ENCODE measurements at regions not wholly inside any gene's neighbourhood (a gene's known extent, or its start where the extent isn't known, plus 50 kb on each side); places are given as distances from the start of the nearest gene placed in this dataset.

- DNase-seq, result no peak
Measured at GRCh38 chr10:118246332-118247295, 95.5 kb downstream of the FAM204A start.

GRCh38 chr10:118243907-118244306 lies 98.2 kb downstream of the FAM204A start:
- DNase-seq, result no peak

- peak; percentile 73 for DNase-seq
Measured at GRCh38 chr10:118241229-118242137, 100.6 kb downstream of the FAM204A start.

DNA sequence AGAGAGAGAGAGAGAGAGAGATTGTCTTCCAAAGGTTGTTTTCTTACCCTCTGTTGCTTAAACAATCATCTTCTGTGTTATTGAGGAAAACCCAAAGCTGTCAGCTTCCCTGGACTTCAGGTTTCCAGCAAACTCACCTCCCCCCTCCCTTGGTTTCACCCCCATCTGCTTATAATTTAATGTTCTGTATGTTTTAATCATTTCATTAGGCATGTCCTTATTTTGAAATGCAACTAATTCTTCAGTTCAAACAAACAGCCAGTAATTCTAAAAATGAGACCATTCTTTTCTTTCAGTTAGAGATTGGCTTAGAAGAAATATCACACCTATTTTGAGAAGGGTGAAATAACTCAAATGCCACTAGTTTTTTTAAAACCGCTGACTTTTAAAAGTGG lies 102.9 kb downstream of the FAM204A start:
- no peak for DNase-seq

- DNase-seq, result no peak
Measured at GRCh38 chr10:118238573-118239235, 103.4 kb downstream of the FAM204A start.

DNA sequence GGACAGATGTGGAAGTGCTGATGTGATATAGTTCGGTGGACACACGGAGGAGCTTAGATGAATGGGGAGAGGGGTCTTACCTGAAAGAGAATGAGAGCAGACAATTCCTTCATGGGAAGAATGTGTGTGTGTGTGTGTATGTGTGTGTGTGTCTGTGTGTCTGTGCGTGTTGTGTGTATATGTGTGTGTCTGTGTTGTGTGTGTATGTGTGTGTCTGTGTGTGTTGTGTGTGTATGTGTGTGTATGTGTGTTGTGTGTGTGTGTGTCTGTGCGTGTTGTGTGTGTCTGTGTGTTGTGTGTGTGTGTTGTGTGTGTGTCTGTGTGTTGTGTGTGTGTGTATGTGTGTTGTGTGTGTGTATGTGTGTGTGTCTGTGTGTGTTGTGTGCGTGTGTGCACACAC lies 104.2 kb downstream of the FAM204A start:
- no peak for DNase-seq

DNA sequence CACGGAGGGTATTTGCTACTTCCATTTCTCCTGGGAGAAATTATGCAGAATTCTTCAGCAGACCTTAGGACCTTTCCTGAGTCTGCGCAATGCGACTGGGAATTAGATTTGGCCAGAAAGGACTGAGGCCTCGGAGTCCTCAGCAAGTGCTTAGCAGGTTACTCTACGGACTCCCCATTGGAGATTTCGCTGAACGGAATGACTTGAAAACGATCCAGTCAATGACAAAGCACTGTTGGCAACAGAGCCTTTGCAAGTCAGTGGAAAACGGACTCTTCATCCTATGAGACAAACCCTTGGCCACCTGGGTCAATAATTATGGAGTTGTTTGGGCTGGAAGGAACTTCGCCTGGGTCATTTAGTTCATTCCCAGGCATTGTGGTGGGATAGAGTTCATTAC lies 107.4 kb downstream of the FAM204A start:
- DNase-seq, result no peak

GRCh38 chr10:118220346-118220850 lies 121.7 kb downstream of the FAM204A start:
- DNase-seq, result no peak

DNA sequence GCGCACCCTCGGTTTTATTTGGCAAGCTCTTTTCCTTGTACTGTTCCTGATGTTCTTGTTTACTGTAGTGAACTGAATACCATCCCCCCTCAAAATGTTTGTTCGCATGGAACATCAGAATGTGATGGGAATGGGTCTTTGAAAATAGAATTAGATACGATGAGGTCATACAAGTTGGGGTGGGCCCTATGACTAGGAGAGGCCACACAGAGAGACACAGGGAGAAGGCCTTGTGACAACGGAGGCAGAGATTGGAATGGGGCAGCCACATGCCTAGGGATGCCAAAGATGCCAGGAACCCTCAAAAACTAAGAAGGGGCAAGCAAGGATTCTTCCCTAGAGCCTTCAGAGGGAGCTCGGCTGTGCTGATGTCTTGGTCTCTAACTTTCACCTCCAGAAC lies 123.6 kb downstream of the FAM204A start:
- no peak for DNase-seq

DNA sequence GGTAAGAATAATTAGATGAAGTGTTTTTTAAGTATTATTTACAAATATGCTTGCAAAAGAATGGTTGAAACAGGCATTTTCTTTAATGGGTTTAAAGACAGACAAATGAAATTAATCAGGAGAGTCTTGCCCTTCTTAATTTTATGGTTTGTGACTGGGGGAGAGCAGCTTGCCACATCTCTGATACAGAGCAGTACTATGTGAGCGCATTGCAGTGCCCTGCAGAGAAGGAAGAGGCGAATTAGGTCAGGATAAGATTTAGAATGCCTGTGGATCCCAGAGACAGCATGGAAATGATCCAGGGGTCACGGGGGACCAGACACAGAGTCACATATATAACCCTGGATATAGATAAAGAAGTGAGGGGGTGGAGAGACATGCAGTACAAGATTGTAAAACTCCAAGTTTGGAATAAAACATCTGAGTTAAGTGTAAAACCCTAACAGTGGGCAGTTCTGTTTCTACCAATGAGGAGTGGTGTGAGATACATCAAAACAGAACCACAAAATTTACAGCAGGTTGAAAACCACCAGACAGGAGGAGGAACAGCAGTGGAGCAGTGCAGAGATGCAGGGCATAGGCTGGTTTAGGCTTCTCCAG lies 125.5 kb downstream of the FAM204A start:
- DNase-seq, result no peak

- no peak for DNase-seq
Measured at GRCh38 chr10:118216020-118216419, 126.1 kb downstream of the FAM204A start.

DNA sequence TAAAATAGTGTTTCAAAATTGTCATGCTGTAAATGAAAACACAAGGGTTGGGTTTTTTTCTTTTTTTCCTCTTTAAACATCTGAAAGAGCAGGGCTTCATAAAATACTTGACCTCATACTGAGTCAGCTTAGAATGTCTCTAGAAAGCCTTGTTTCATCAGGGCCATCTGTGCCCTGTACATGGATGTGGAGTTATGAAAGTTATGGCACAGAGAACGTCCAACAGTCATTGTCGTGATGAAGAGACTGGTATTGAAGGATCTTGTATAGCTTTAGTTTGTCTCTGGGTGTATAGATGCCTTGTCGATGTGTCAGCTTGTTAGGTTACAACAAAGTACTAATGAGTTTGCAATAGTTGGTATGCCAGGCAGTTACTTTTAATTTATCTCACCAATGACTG lies 127.3 kb downstream of the FAM204A start:
- DNase-seq, result no peak

DNA sequence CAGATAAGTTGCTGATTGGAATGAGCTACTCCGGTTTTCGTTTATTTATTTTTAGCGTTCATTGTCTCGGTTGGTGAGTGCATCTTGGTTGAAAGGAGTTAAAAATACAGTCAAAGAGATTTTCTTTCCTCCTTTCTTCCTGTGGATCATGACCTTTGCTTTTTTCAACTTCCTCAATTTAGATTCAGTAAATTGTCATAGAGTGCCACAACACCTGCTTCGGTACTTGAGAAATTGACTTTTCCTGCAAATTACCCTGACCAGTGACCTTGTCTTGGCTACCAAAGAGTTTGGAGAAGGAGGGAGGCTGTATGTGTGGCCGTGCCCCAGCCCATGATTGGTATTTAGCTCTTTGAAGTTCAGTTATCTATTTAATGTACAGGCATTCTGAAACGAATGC lies 128.7 kb downstream of the FAM204A start:
- DNase-seq, result no peak

- DNase-seq, result no peak
Measured at GRCh38 chr10:118210276-118210675, 131.8 kb downstream of the FAM204A start.

GRCh38 chr10:118209215-118209614 lies 132.9 kb downstream of the FAM204A start:
- DNase-seq, result no peak

DNA sequence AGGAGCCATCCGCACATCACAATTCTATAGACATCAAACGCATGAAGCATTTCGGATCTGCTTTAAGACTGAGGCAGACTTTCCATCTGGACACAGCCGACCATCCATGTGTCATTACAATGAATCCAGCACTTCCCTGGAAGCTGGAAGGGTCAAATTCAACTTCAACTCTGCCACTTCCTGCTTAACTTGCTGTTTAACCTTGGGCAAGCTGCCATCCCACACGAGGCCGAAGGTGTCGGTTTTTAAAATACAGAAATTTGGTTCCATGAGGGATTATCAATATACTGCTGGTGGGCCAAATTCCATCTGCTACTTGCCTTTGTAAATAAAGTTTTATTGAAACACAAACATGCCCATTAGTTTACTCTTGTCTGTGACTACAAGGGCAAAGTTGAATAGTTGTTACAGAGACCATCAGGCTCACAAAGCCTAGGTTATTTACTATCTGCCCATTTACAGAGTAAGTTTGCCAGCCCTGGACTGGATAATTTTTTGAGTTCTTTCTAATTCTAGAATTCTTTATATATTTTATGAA lies 134.6 kb downstream of the FAM204A start:
- DNase-seq, result no peak

DNA sequence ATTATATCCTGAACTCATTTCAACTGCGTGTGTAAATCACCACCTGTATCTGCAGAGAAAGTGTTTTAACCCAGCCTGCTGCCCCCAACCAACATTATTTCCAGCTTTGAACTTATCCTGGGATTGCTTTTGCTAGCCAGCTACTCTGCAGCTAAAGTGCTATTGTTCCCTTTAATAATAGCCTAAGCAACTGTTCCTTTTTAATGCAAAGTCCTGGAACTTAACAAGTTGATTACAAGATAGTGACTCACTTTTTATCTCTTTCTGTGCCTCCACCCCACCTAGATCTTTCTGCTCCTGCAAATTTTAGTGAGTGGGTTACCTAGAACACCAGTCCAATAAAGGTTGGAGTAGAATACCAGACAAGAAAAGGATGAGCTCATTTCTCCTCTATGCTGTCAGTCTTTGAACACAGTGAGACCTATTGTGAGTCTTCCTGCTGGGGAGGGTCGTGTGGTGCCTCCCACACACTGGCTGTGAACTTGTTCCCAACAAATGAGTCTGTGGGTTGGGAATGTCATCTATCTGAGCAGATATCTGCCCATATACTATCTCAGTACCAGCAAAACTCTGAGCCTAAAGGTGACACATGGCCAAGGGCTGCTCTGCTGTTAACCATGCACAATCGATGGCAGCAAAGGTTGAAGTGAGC lies 137.7 kb downstream of the FAM204A start:
- no peak for DNase-seq

- no peak for DNase-seq
Measured at GRCh38 chr10:118203461-118203860, 138.7 kb downstream of the FAM204A start.

DNA sequence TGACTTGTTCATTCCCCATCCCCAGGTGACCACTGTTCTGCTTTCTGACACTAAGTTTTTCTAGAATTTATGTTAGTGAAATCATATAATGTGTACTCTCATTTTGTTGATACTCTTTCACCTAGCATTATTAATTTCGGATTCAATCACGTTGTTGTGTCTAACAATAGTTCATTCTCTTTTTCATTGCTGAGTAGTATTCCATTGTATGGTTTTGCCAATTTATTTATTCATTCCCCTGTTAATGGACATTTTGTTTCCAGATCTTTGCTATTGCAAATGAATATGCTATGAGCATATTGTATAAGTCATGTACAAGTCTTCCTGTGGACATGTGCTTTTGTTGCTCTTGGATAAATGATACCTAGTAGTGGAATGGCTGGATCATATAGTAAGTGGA lies 146.4 kb downstream of the FAM204A start:
- DNase-seq, result no peak

GRCh38 chr10:118193642-118194041 lies 146.9 kb upstream of the RAB11FIP2 start:
- no peak for DNase-seq

GRCh38 chr10:118181021-118181420 lies 134.3 kb upstream of the RAB11FIP2 start:
- DNase-seq, result no peak

All from right kidney (tissue), 1 donor.